OCI-LY7 (cell line): ENCODE measurements at regions not wholly inside any gene's neighbourhood (a gene's known extent, or its start where the extent isn't known, plus 50 kb on each side); places are given as distances from the start of the nearest gene placed in this dataset.

ENCODE experiments used
- BruUV-seq: library from RNA; stranded (reverse); fragments of 400-500 nt; replicated peaks from 2 replicates; lab custom pipeline; 2021; lab: Mats Ljungman, UMichigan
- CTCF ChIA-PET: fragments of 300-600 bp; sonication (Branson Sonifier 250); formaldehyde crosslinking; loops from one replicate; lab custom pipeline; 2022; ENCODE audit warnings: antibody characterized with exemption; ENCODE audit not compliant: unreplicated experiment; lab: Charles Lee
- POLR2A ChIA-PET: fragments of 300-600 bp; sonication (Branson Sonifier 250); formaldehyde crosslinking; loops from one replicate; lab custom pipeline; 2022; ENCODE audit warnings: antibody characterized with exemption; lab: Charles Lee
- DNase-seq: peaks from one replicate; pipeline ENCODE4 v3.0.0-alpha.2; 2015; ENCODE audit warnings: low spot score
- H2AFZ ChIP-seq: fragments of 200-600 bp; sonication (generic), shearing (Covaris generic); 2 replicates; pipeline ENCODE4 v1.6.1; 2014; ENCODE audit warnings: mild to moderate bottlenecking, antibody characterized with exemption, low read length, moderate library complexity
- H3K27ac ChIP-seq: fragments of 200-600 bp; sonication (generic); 2 replicates; pipeline ENCODE4 v1.5.1; 2014; ENCODE audit warnings: mixed run types, low read depth, mild to moderate bottlenecking, moderate library complexity, low read length, inconsistent platforms; ENCODE audit not compliant: poor library complexity, severe bottlenecking
- H3K36me3 ChIP-seq: fragments of 200-600 bp; sonication (generic); 2 replicates; pipeline ENCODE4 v1.6.1; 2014; ENCODE audit warnings: mild to moderate bottlenecking, antibody characterized with exemption, low read length, moderate library complexity, mixed read lengths; ENCODE audit not compliant: insufficient read depth
- H3K4me1 ChIP-seq: fragments of 200-600 bp; sonication (generic); 2 replicates; pipeline ENCODE4 v1.5.1; 2014; ENCODE audit warnings: mild to moderate bottlenecking, low read length; ENCODE audit not compliant: insufficient read depth, poor library complexity, severe bottlenecking
- H3K4me2 ChIP-seq: fragments of 200-600 bp; sonication (generic); 2 replicates; pipeline ENCODE4 v1.6.1; 2014; ENCODE audit warnings: mild to moderate bottlenecking, low read length
- H3K4me3 ChIP-seq: fragments of 200-600 bp; sonication (generic); 2 replicates; pipeline ENCODE4 v1.5.1; 2014; ENCODE audit warnings: mild to moderate bottlenecking, low read depth, low read length; ENCODE audit not compliant: poor library complexity, severe bottlenecking
- H3K79me2 ChIP-seq: fragments of 200-600 bp; sonication (generic); 2 replicates; pipeline ENCODE4 v1.6.1; 2016; ENCODE audit warnings: low read depth, mild to moderate bottlenecking, low read length, moderate library complexity, mixed read lengths; ENCODE audit not compliant: insufficient read depth
- H3K9me2 ChIP-seq: fragments of 200-600 bp; sonication (generic); 2 replicates; pipeline ENCODE4 v1.6.1; 2016; ENCODE audit warnings: mild to moderate bottlenecking, low read length, mixed read lengths; ENCODE audit not compliant: insufficient read depth
- H3K9me3 ChIP-seq: fragments of 200-600 bp; sonication (generic); 2 replicates; pipeline ENCODE4 v1.6.1; 2014; ENCODE audit warnings: mild to moderate bottlenecking, mixed run types, low read length, mixed read lengths
- H4K20me1 ChIP-seq: fragments of 200-600 bp; sonication (generic); 2 replicates; pipeline ENCODE4 v1.6.1; 2014; ENCODE audit warnings: mild to moderate bottlenecking, antibody characterized with exemption, low read length, moderate library complexity, mixed read lengths; ENCODE audit not compliant: insufficient read depth
- CTCF ChIP-seq: fragments of 200-600 bp; sonication (generic); conservative IDR thresholded peaks from 2 replicates; pipeline ENCODE4 v1.5.1; 2014; ENCODE audit warnings: mild to moderate bottlenecking, antibody characterized with exemption, low read length, moderate library complexity, mixed read lengths
- EZH2phosphoT487 ChIP-seq: fragments of 200-600 bp; sonication (generic); IDR thresholded peaks from 2 replicates; pipeline ENCODE4 v1.6.1; 2018; ENCODE audit warnings: low read depth, borderline replicate concordance, mild to moderate bottlenecking, mixed run types, antibody characterized with exemption, low read length, moderate library complexity, mixed read lengths
- intact Hi-C: fragments of 100-400 bp; cut with micrococcal nuclease; formaldehyde crosslinking; loops from one replicate; pipeline ENCODE4 v1.10.0; 2022; ENCODE audit not compliant: unreplicated experiment

- H3K4me3 ChIP-seq: no peak overlapping the region
- H2AFZ ChIP-seq: no peak overlapping the region
- no peak overlapping the region for H3K4me2 ChIP-seq
- no TSS peak for BruUV-seq
- DNase-seq: no peak
- no peaks in the 10 kb centered on the region for H3K9me2 ChIP-seq
- H3K4me1 ChIP-seq: no peaks in the 10 kb centered on the region
- intact Hi-C loops: no loop called here
- no peaks in the 10 kb centered on the region for H3K36me3 ChIP-seq
- CTCF ChIA-PET: no interaction called here
- POLR2A ChIA-PET: no interaction called here
- H3K9me3 ChIP-seq: no peaks in the 10 kb centered on the region
- no peaks in the 10 kb centered on the region for H3K79me2 ChIP-seq
- no peak overlapping the region for H3K27ac ChIP-seq
- TF ChIP-seq CTCF: no peak
- H4K20me1 ChIP-seq: no peaks in the 10 kb centered on the region
Observed at GRCh38 chr5:113755516-113755915, 242.0 kb downstream of the YTHDC2 start.

DNA sequence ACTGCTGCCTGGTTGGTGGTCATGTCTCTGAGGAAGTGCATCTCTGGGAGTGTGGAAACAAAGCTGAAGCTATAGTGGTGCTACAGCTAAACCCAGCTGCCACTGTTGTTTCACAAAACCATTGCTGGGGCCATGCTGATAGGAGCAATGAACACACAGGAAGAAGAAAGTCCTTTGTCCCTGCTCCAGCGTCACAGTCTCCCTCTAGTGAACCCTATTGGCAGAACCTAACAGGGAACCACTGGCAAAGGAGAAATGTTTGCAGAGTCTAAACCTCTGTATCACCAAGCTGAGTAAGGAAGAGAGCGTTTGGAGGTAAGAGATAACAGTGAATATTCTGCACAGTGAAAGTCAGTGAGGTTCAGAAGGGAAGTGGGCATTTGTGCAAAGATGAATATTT is 244.0 kb downstream of the YTHDC2 start:
- Histone ChIP-seq H3K36me3 (no peaks in the 10 kb centered on the region), H3K4me1 (no peaks in the 10 kb centered on the region), H3K79me2 (no peaks in the 10 kb centered on the region), H3K27ac (no peak overlapping the region), H3K4me3 (no peak overlapping the region), H4K20me1 (no peaks in the 10 kb centered on the region), H3K4me2 (no peak overlapping the region), H2AFZ (no peak overlapping the region), H3K9me3 (no peaks in the 10 kb centered on the region), H3K9me2 (no peaks in the 10 kb centered on the region)
- no TSS peak for BruUV-seq
- DNase-seq: no peak
- no peak for TF ChIP-seq CTCF
- no peak for TF ChIP-seq EZH2phosphoT487
- intact Hi-C loops: no loop called here
- POLR2A ChIA-PET: no interaction called here
- CTCF ChIA-PET: no interaction called here

- DNase-seq: no peak
- H3K4me2 ChIP-seq: no peak overlapping the region
- no peak for TF ChIP-seq EZH2phosphoT487
- TF ChIP-seq CTCF: no peak
- H3K36me3 ChIP-seq: no peaks in the 10 kb centered on the region
- intact Hi-C loops: no loop called here
- no peak overlapping the region for H2AFZ ChIP-seq
- H3K9me2 ChIP-seq: no peaks in the 10 kb centered on the region
- no peaks in the 10 kb centered on the region for H3K4me1 ChIP-seq
- BruUV-seq: no TSS peak
- no peak overlapping the region for H3K4me3 ChIP-seq
- ChIA-PET POLR2A (no interaction called here), CTCF (no interaction called here)
- no peak overlapping the region for H3K27ac ChIP-seq
- no peaks in the 10 kb centered on the region for H4K20me1 ChIP-seq
- no peaks in the 10 kb centered on the region for H3K79me2 ChIP-seq
- H3K9me3 ChIP-seq: no peaks in the 10 kb centered on the region
Observed at GRCh38 chr5:113759505-113759904, 246.0 kb downstream of the YTHDC2 start.
